Right lobe of liver (tissue), 6 donors: ENCODE measurements at regions not wholly inside any gene's neighbourhood (a gene's known extent, or its start where the extent isn't known, plus 50 kb on each side); places are given as distances from the start of the nearest gene placed in this dataset.

Experiments used
- ATAC-seq, 4 donors: fragments of 200-7000 bp; cut with Tn5 transposase; one replicate each; pipeline ENCODE4 v1.9.1; 2020; ENCODE audit warnings: mild to moderate bottlenecking in 4 of 4, moderate library complexity in 4 of 4
- DNase-seq, 3 donors: peaks; one replicate each; pipeline ENCODE4 v3.0.0-alpha.2; 2020
- H3K27ac ChIP-seq, 3 donors: fragments of 200-600 bp; one replicate each; pipeline ENCODE4 v1.8.0; 2022
- H3K27me3 ChIP-seq, 2 donors: fragments of 200-600 bp; one replicate each; pipeline ENCODE4 v1.8.0; 2022
- H3K36me3 ChIP-seq, 4 donors: fragments of 200-600 bp; sonication (generic) in 1 of 4; one replicate each; pipeline versions ENCODE4 v1.5.1 to v1.8.0; 2017 to 2022; ENCODE audit warnings: control low read depth in 1 of 4
- H3K4me1 ChIP-seq, 4 donors: fragments of 200-600 bp; sonication (generic) in 1 of 4; one replicate each; pipeline versions ENCODE4 v1.5.1 to v1.8.0; 2017 to 2022; ENCODE audit warnings: control low read depth in 1 of 4
- H3K4me3 ChIP-seq, 3 donors: fragments of 200-600 bp; one replicate each; pipeline ENCODE4 v1.8.0; 2022
- H3K9me3 ChIP-seq, 4 donors: fragments of 200-600 bp; sonication (generic) in 1 of 4; one replicate each; pipeline versions ENCODE4 v1.5.1 to v1.8.0; 2017 to 2022; ENCODE audit warnings: control low read depth in 1 of 4
- CTCF ChIP-seq, 4 donors: fragments of 200-600 bp in 3 of 4; fragments of 450-650 bp in 1 of 4; IDR thresholded peaks; one replicate each; pipeline versions ENCODE4 v1.5.1 to v1.8.0; 2016 to 2022; ENCODE audit warnings: antibody characterized with exemption in 4 of 4, mild to moderate bottlenecking in 2 of 4
- POLR2A ChIP-seq: fragments of 450-650 bp; IDR thresholded peaks from one replicate; pipeline ENCODE4 v1.6.1; 2017; ENCODE audit warnings: antibody characterized with exemption, mild to moderate bottlenecking
- WGBS: methylation state at CpG from one replicate; pipeline ENCODE4 v1.1.6; 2018; ENCODE audit warnings: low coverage, low lambda C conversion rate; ENCODE audit not compliant: insufficient coverage; ENCODE audit errors: missing lambda C conversion rate; 5-methylcytosine and 5-hydroxymethylcytosine counted together
- intact Hi-C, 2 donors: fragments of 100-400 bp; cut with DNase I; formaldehyde crosslinking; loops; one replicate each; pipeline versions ENCODE4 v1.11.2 to v1.14.1; 2022
- donor health status: DM: no; HTN: yes; CAD: no.
- donor health status: DM: no; HTN: no; CAD: no.
- donor health status: DM: no; HTN: no; CAD: no.
- donor health status: DM: no; HTN: yes; CAD: no.
- donor health status: DM: no; HTN: yes; CAD: no.

- ATAC-seq (no peak), DNase-seq (no peak)
- intact Hi-C loops: no loop called here
- no peaks in the 10 kb centered on the region for H3K36me3 ChIP-seq
- H3K9me3 ChIP-seq: no peaks in the 10 kb centered on the region
- no peaks in the 10 kb centered on the region for H3K27me3 ChIP-seq
- TF ChIP-seq POLR2A (no peak), CTCF (IDR thresholded peaks at IDR 0.05) (no peak)
- WGBS: 57% methylated on average over 5 of the region's 5 CpGs
- H3K27ac ChIP-seq: no peak overlapping the region
- H3K4me1 ChIP-seq: no peaks in the 10 kb centered on the region
- H3K4me3 ChIP-seq: no peak overlapping the region
These were observed 199.0 kb downstream of the SOD2 start for GRCh38 chr6:159493898-159494585.

- no peaks in the 10 kb centered on the region for H3K9me3 ChIP-seq
- H3K27ac ChIP-seq: no peak overlapping the region
- ATAC-seq (no peak), DNase-seq (no peak)
- H3K36me3 ChIP-seq: no peaks in the 10 kb centered on the region
- no peaks in the 10 kb centered on the region for H3K4me1 ChIP-seq
- H3K27me3 ChIP-seq: no peaks in the 10 kb centered on the region
- TF ChIP-seq CTCF (IDR thresholded peaks at IDR 0.05): no peak
- intact Hi-C loops: no loop called here
- 73% methylated on average over 9 of the region's 15 CpGs for WGBS
- no peak overlapping the region for H3K4me3 ChIP-seq
These were observed 199.7 kb downstream of the SOD2 start for GRCh38 chr6:159493231-159493897.

- intact Hi-C loops: no loop called here
- no peaks in the 10 kb centered on the region for H3K9me3 ChIP-seq
- no peak for DNase-seq
- H3K27me3 ChIP-seq: no peaks in the 10 kb centered on the region
- TF ChIP-seq CTCF (IDR thresholded peaks at IDR 0.05) (no peak), POLR2A (no peak)
- no peaks in the 10 kb centered on the region for H3K4me1 ChIP-seq
- no peak overlapping the region for H3K27ac ChIP-seq
- 52% methylated on average over 6 of the region's 6 CpGs for WGBS
- H3K36me3 ChIP-seq: no peaks in the 10 kb centered on the region
- H3K4me3 ChIP-seq: no peak overlapping the region
- peak in 1 of 4 donors; percentile 53 for ATAC-seq
These were observed 202.6 kb downstream of the SOD2 start for GRCh38 chr6:159490298-159490937.

DNA sequence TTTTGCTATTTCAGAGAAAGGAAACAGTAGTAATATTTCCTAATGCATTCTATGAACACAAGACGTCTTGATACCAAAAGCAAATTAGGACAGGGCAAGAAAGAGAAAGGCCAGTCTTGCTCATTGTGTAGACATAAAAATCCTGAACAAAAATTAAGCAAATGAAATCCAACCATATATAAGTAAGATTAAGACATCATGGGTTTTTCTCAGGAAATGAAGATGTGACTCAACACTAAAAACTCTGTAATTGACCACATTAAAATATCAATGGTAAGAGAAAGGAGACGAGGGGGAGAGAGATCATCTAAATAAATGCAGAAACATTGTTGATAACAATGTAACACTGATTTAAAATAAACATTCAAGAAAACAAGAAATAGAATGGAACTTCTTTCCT is 205.4 kb downstream of the SOD2 start:
- TF ChIP-seq POLR2A (no peak), CTCF (IDR thresholded peaks at IDR 0.05) (no peak)
- DNase-seq (no peak), ATAC-seq (no peak)
- H3K36me3 ChIP-seq: no peaks in the 10 kb centered on the region
- H3K9me3 ChIP-seq: no peaks in the 10 kb centered on the region
- H3K4me3 ChIP-seq: no peak overlapping the region
- no peak overlapping the region for H3K27ac ChIP-seq
- intact Hi-C loops: no loop called here
- H3K27me3 ChIP-seq: no peaks in the 10 kb centered on the region
- H3K4me1 ChIP-seq: no peaks in the 10 kb centered on the region
- WGBS: 47% methylated on average over 2 of the region's 2 CpGs
